Left forelimb (tissue), 1 donor: ENCODE measurements at regions not wholly inside any gene's neighbourhood (a gene's known extent, or its start where the extent isn't known, plus 50 kb on each side); places are given as distances from the start of the nearest gene placed in this dataset.

ENCODE experiments used
- DNase-seq: peaks from one replicate; pipeline ENCODE4 v3.0.0-alpha.2; 2018; ENCODE audit warnings: low spot score

DNA sequence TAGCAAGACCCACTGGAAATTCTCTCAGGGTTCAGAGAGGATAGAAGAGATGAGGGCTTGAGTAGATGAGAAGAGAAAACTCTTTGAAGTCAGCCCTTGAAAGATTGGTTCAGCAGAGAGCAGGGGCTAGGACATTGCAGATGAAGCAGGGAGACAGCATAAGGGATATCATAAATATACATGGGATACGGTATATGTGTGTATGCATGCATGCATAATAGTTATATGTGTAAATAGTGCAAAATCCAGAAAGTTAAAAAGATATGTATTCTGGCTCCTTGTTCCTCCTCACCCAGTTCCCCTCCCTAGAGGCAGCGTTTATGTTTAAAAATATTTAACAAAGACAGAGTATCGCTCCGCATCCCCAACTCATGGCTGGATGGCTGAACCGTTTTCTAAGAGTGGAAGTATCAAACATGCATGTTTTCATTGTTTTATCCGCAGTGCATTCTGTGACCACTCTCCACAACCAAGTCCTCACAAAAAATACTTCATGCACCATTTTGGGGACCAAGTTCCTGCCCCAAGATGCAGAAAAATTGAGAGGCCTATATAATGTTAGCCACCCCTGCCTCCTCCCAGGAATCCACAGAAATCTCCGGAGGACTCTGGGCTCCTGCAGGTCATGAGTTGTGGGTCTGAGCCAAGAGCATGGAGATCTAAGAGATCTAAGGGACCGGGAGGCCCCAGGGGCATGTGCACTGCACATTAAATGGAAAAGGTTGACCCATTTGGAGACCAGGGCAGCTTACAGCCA lies 119.5 kb downstream of the MTX3 start:
- no peak for DNase-seq

GRCh38 chr5:79868163-79868670 lies 122.8 kb downstream of the MTX3 start:
- no peak for DNase-seq

DNA sequence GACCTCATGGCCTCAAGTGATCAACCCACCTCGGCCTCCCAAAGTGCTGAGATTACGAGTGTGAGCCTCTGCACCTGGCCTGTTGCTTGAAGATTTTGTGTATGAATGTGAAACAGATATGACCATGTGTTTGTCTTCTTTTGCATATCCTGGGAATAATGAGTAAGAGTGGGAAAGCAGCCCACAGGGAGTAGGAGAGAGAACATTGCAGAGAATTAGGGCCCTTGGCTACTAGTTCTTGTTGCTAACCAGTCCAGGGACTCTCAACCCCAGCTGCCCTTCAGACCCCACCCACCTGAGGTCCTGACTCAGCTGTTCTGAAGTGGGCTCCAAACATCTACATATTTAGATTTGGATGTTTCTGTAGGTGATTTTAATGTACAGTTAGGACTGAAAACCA lies 125.5 kb downstream of the MTX3 start:
- DNase-seq: no peak

DNA sequence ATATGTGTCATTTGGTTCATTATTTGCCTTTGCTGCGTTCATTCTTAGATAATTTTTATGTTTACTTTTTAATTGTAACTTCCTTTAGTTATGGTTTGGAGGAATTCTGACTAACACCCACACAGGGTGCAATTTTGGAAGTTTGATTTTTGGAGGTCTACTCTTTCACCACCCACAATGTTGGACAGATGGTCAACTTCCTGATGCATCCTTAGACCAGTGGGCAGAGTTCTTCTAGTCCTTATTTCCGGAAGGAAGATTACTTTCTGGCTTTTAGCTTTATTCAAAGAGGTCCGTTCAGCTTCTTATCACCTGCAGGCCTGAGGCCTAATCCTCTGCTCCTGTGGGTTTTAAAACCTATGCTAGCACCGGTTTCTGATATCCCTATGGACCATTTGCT lies 126.7 kb downstream of the MTX3 start:
- DNase-seq: no peak

DNA sequence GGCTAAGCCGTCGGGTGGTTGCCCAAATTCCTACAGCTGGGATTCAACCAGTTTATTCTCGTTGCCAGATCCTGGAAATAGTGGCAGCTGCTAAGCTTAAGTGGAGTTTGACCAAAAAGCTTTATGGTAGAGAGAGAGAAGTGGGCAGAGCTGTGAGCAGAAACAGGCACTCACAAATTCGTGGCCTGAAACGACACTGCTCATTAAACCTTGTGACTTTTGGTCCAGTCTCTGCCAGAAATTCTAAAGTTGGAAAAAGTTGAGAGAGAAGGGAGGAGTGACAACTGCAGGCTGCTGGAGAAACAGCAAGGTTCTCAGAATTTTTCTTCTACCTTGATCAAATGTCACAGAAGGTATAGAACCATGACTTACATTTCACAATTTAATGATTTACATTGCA lies 131.5 kb downstream of the MTX3 start:
- no peak for DNase-seq

DNA sequence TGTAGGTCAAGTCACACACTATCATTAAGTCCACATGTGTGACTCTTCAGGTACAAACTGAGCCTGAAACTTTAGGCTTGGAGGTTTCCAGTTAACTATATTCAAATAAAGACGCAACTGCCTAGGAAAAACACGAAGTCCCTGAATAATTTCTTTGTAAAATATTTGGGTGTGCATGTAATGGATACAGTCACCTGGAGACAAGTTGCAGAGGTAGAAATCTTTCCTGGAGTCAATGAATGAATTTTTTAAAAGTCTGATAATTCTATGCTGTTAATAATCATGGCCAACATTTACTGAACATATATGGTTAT lies 132.7 kb downstream of the MTX3 start:
- no peak for DNase-seq

GRCh38 chr5:79857714-79858409 lies 133.2 kb downstream of the MTX3 start:
- peak; percentile 78 for DNase-seq

DNA sequence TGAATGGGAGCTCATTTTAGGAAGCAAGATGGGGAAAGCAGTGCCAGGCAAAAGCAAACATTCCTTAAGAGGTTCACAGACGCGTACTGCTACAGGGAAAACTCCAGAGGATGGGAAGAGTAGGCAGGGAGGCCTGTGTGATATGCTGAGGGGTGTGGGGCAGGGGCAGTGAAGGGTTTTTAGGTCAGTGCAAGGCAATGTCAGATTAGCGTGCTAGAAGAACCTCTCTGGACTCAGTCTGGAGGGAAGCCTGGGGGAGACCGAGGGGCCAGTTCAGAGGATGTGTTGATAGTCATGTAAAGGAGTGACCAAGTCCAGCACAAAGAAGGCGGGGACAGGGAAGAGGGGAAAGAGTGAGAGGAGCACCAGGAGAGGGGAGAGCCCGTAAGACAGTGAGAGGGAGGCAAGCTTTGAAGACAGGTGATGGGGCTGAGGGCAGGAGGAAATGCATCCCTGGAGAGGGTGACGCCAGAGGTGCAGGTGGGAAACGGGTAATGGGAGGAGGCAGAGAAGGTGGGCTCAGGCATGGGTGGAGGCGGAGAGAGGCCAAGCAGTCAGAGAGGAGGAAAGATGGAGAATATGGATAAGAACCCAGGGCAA lies 134.5 kb downstream of the MTX3 start:
- DNase-seq: peak; percentile 33

GRCh38 chr5:79853676-79854418 lies 137.2 kb downstream of the MTX3 start:
- DNase-seq: peak; percentile 40

DNA sequence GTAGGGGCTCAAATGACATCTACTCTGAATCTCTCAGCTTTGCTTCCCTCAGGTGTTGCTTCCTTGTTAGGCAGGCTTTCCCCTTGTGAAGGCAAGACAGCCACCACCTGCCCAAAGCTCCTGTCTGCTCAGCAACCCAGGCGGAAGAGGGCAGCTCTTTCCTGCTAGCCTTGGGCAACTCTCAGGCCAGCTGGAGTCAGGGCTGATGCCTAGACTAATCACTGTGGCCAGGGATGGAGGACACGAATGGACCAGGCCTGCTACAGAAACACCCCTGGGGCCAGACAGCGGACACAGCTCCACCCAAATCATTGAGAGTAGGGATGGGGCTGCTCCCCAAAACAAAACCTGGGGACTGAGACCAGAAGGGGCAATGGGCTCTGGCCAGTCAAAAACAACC lies 138.0 kb downstream of the MTX3 start:
- DNase-seq: peak; percentile 53

DNA sequence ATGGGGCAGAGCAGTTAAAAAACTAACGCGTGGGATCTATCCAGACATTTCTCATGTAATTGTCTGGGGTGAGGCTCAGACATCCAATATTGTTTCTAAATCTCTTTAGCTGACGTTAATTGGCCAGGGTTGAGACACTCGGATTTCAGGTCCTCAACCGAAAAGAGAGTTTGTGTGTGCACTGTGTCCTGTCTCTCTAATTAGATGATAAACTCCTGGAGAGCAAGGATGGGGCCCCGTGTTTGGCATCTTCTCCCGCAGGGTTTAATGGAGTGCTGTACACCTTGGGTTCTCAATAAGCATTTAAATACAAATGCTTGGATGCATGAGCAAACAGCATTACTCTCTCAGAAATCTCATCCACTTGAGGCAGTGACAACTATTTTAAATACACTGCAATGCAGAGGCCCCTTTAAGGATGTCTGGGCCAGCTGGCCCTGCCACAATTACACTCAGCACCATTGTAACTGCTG lies 139.6 kb downstream of the MTX3 start:
- DNase-seq: peak; percentile 62

DNA sequence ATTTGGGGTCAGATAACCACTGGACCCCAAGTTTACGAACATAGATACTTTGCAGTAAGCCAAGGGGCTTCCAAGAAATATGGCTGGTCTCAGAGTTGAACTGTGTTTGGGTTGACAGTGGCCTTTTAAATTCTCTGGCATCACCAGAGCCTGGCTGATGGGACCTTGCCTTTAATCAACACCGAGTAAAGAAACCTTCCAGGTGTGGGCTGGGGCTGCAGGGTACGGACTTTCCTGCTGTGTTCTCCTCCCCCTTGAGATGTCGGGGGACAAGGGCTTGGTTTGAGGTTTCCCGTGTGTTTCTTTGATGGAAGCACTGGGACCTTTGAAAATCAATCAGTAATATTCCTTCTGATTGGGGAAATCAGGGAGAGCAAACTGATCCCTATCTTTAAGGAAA lies 140.1 kb downstream of the MTX3 start:
- peak; percentile 65 for DNase-seq

GRCh38 chr5:79850316-79850822 lies 140.7 kb downstream of the MTX3 start:
- peak; percentile 76 for DNase-seq

DNA sequence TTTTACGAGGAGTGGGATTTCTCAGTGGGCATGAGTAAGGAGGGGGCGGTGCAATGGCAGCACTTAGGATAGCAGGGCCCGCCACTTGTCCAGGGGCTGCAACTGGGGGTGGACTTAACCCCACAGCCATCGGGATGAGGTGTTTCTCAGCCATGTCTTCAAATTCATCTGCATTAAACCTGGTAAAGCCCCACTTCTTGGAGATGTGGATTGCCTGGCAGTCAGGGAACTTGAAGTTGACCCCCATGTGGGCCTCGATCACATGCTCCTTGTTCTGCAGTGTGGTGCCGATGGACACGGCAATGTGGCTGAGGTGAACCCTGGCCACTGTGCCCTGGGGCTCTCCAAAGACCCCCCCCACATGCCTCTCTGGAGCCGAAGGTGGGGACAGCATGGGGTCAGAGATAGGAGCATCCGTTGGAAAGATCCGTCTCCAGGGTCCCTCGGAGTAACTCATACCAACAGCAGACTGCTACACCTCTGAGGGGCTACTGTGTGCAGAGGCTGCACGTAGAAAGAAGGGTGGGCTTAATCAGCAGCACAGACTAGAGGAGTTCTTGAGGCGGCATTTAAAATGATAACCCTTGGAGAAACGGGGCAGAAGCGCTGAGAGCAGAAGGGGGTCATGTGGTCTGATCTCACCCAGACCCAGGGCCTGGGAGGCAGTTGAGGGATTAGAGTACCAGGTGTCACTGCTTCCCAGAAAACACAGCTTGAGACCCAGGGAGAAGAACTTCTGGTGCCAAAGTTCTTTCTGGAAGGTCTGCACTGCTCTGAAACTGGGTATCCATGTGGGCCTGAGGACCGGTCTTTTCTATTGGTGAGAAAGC lies 141.4 kb downstream of the MTX3 start:
- peak; percentile 42 for DNase-seq
